Left renal cortex interstitium (tissue), 4 donors: ENCODE measurements at regions not wholly inside any gene's neighbourhood (a gene's known extent, or its start where the extent isn't known, plus 50 kb on each side); places are given as distances from the start of the nearest gene placed in this dataset.
"Not testable (repeated sequence)": the region's sequence is repeated elsewhere in the genome, so short reads cannot be mapped to it uniquely, and the experiment has no call there.

Experiments used
- DNase-seq, 4 donors: peaks; one replicate each; pipeline ENCODE4 v3.0.0-alpha.2; 2013; ENCODE audit warnings: low read depth in 4 of 4, low spot score in 2 of 4, missing footprints in 1 of 4

DNA sequence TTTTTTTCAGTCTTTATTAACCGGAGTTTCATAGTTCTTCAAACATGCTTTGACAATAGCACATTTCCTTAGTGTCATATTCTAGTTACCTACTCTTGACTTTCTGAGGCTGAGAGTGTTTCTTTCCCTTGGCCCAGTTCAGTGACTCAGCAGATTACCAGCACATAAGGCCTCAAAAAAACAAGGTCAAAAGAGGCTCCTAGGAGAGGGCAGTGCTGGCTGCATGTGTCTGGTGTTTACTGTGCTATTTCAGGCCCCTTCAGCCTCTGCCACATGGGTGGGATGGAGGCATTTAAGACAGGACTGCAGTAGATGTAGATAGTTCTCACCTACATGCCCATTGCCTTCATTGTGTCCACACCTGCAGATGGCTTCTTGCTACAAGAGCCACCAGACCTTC is 198.2 kb upstream of the SSTR4 start:
- no peak for DNase-seq

DNA sequence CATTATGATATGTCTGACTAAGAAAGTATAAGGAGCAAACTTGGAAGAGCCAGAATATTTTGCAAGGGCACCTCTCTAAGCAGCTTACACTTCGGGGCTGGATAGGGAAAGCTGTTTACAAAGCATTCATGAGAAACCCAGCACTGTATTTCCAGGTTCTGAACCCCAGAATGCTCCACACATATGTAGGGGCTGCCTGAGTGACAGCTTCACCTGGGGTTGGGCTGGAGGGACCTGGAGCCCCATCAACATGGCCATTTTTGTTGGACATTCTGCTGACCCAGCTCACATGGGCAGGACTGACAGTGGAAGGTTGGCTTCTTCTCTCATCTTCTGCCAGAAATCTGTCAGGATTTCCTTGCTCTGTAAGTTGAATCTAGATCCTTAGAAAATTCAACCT is 197.1 kb upstream of the SSTR4 start:
- DNase-seq, result no peak

DNA sequence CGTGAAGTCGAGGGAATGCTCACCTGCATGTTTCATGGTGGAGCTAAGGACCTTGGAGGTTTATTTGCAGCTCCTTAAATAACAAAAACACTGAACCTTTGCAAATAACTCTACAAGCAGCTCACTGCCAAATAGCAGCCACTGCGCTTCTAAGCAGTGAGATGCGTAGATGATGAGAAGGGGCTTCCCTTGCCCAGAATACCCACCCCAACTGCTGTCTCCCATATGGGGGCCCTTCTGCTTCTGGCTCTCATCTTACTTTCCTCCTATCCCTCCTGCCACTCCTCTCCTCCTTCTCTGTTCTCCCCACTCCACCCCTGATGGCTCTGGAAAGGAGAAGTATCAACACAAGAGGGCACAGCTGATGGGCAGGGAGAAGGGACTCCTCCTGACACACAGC is 193.3 kb upstream of the SSTR4 start:
- no peak for DNase-seq

DNA sequence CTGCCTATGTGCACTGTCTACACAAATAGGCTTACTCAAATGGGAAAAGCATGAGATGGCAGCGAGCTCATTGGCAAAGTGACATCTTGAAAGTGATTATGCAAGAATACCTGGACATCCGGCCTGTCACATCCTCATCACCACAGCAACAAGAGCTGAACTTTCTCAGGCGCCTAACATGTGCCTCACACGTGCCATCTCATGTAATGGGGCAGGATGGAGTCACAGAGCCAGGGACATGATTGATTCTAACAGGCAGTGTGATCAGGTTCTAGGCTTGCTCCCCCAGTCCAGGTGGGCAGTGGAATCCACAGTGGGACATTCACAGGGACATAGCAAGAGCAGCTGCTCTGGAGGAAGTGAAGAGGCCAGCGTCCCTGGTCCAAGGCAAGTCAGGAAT is 192.3 kb upstream of the SSTR4 start:
- DNase-seq, result no peak

DNA sequence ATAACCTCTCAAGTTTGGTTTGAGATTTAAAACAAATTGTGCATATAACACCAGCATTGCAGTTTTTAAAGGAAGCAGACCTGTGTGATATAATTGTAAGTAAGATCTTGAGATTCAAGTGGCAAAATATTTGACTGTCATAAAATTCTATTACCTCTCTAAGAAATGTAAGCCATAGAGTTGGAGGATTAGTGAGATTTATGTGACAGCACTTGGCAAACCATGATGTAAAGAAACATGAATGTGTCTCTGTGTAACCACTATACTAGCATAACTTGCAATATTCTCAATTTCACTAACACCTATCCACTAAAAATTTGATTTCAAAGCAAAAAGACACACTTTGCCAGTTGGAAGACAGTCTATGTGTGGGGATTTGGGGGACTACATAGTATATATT is 190.2 kb upstream of the SSTR4 start:
- DNase-seq, result no peak

DNA sequence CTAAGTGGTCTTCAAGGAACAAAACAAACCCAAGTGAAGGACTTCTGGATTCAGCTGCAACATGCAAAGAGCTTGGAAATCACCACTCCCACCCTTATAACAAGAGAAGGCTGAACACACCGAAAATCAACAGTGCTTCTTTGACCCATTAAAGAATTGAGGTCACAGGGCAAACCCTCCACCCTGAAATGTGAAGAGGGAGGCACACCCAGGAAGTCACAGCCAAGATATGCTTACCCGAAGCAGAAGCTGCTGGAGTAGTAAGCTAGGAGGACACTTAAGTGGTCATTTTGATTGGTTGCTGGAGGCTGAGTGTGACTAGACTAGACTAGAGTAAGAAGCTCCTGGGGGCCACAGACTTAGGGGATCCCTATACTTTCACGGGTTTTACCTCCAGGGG is 188.2 kb upstream of the SSTR4 start:
- DNase-seq, result no peak

DNA sequence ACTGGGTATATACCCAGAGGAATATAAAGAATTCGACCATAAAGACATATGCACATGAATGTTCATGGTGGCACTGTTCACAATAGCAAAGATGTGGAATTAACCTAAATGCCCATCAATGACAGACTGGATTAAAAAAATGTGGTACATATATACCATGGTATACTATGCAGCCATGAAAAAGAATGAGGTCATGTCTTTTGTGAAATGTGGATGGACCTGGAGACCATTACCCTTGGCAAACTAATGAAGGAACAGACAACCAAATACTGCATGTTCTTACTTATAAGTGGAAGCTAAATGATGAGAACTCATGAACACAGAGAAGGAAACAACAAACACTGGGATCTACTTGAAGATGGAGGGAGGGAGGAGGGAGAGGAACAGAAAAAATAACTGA is 186.7 kb upstream of the SSTR4 start:
- no peak for DNase-seq

DNA sequence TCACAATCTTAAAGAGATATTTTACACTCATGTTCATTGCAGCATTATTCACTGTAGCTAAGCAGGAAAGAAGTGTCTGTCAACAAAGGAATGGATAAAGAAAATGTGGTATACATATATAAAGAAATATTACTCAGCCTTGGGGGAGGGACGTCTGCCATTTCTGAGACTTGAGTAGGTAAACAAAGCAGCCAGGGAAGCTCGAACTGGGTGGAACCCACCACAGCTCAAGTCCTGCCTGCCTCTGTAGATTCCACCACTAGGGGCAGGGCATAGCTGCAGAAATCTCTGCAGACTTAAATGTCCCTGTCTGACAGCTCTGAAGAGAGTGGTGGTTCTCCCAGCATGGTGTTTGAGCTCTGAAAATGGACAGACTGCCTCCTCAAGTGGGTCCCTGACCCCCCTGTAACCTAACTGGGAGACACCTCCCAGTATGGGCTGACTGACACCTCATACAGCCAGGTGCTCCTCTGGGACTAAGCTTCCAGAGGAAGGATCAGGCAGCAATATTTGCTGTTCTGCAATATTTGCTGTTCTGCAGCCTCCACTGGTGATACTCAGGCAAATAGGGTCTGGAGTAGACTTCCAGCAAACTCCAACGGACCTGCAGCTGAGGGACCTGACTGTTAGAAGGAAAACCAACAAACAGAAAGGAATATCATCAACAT is 183.3 kb upstream of the SSTR4 start:
- not testable (repeated sequence) for DNase-seq

DNA sequence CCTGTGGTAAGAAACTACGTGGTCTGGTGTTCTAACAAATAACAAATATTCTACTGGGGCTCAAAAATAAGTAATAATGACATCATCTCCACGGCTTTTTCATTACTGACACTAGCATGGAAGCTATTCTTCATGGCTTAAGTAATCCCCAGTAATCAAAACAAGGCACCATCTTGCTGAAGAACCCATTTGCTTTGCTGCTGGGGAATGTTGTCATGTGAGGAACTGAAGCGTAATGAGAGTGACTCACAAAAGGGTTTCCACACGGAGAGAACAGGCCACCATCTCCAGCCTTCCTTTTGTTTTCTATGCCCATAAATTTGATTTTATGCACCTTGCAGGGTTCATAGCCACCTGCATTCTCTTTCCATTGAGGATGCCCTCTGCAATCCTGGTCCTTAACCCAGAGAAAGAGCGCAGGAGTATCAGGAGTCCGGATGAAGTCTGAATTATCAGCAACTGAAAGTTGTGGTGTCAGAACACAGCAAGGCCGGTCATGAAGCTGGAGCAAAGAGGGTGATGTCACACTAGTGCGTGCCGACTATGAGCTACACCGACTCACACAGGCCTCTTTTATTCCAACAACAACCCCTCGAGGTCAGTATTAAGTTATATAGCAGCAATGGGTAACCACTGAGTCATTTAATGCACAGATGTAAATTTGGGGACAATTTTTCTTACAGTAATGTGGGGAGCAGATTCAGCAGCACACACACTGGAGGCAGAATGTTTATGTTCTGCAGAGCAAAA is 173.7 kb upstream of the SSTR4 start:
- DNase-seq, result no peak

DNA sequence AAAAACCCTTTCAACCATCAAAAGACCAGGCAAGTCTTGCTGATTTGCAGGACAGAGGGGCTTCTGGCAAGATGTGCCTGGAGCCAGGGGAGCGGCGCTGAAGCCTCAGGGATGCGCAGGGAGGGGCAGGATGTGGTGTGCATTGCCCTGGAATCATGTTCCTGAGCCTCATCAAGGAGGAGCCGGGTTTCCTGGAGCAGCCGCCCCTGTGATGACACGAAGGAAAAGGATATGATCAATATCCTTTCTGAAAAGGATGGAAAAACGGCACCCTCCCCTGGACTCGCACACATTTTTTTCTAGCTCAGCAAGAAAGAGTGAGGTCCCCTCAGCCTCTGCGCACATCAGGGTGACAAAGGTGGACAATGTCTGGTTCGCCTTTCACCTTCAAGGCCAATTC is 173.1 kb upstream of the SSTR4 start:
- no peak for DNase-seq

DNA sequence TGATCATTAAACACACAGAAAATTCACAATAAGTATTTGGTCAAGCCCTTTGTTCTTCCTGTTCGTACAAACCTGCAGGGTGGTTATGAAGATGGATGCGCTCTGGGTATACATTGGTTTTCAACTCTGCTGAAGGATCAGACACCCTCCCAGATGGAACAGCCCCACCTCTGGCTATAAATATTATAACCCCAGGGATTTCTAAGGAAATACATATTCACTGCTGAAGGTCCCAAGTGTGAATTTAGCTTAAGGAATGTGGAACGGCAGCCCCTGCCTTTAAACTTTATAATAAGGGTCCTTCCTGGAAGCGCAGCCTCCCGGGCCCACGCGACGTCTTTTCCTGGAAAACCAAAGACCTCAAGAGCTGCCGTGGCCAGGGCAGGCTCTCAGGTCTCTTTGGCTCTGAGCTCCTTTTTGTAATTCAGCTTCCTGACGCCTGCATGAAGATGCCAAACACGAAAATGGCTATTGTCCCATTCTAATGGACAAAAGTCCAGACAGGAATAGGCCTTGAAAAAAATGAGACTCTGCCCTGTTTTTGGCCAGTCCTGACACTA is 172.4 kb upstream of the SSTR4 start:
- no peak for DNase-seq

DNA sequence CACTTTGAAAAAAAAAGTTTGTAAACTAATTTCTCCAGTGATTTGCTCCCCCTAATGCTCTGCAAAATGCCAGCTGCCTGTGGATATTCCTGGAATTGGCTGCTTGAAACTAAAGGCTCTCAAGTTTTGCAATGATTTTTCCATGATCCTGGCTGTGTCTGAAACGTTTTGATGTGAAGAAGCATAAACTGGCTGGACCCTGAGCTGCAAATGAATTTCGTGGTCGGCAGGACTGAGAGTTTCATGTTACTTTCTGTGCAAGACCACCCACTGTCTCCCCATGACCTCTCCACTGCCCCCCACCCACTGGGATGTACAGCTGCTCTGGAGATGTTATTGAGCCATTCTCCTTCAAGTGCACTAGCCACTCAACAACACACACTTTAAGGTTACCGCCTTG is 171.3 kb upstream of the SSTR4 start:
- no peak for DNase-seq

DNA sequence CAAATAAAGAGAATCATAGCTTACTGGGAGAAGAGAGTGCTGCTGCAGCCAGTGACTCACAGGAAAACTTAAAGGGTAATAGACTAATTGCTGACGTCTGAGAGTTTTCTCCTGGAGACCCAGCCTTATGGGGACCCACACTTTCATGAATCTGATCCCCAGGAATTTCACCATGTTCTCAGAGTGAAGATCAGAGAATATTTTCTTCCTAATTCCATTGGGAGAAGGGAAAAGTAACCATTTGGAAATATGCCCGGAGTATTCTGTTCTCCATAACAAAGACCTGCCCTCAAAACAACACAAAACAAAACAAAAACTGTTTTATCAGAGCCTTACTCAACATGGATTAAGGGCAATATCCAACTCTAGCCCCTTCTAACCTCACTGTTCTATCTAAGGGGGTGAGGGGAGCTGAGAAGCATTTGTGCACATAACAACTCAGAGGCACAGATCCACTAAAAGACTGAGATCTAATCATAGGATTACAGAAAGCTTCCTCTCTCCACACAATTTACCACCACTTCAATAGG is 168.2 kb upstream of the SSTR4 start:
- no peak for DNase-seq

DNA sequence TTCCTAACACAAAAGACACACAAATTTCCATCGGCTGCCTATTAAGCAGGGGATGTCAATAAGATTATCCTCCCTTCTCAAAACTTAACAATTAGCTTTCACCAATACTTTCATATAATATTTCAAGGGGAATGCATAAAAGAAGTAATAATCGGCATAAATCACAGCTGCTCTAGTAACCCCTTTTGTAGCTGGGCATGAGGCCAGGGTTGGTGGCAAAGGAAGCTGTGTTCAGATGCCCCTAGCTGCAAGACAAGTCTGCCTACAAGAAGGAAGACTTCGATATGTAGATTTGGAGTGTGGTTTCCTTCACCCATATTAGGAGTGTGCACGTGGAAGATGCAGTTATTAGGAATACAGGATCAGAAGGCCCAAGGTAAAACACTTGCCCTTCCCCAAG is 156.9 kb upstream of the SSTR4 start:
- DNase-seq, result no peak

DNA sequence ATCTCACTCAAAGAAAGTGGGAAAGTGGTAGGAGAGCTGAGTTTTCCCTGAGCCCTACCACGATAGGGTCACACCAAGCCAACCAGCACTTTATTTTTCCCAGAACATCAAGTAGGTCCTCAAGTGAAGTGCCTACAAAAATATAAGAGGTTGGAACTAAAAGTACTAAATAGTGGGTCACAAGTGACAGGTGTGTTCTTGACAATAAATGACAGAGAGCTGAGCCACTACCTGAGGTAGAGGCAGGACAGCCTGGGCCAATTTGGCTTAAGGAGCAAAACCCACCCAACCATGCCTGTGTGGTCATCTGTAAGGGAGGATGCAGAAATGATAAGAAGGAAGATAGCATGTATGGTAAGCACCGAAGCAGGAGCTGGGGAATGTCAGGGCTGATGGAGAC is 154.8 kb upstream of the SSTR4 start:
- DNase-seq, result no peak

DNA sequence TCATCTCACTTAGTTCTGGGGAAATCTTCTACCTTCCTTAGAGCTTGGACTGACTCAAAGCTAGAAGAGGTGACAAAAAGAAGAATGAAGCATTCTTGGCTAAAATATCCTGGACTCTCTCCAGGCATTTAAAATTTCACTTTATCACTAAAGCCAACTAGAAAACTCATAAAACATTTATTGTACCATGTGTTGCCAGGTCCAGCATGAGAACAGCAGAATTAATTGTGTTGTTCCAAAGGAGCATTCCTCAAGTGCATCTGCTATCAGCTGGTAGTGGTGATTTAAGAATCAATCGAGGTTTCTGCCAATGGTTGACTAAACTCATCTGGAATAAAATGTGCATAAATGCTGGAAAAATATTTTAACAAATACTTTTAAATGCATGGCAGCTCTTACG is 147.3 kb upstream of the SSTR4 start:
- DNase-seq, result no peak

DNA sequence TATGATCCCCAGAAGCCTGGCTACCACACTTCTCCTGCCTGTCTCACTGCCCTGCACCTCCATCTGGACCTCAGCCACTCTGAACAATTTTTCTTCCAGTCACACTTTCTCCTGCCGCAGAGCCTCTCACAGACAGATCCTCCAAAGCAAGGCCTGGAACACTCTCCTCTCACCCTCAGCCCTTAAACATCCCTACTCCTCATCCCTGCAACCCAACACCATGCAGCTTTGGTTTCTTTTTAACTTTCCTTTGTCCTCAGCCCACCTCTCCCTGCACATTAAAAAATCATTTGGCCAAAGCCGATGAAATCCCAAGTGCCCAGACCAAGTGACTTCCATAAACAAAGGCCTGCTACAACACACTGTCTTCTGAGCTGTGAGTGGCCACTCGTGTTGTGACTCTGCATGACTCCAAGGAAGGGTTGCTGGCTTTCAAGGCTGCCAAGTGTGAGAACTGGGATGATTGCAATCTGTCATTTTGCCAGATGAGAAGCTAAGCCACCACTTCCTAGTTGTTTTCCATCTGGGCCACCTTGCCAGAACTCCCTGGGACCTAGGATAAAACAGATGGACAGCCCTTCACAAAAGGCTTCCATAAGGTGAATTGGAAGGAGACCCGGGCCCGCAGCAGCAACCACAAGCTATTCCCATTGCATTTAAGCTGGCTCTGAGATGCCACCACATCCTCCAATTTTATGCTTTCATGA is 144.4 kb upstream of the SSTR4 start:
- DNase-seq, result no peak

DNA sequence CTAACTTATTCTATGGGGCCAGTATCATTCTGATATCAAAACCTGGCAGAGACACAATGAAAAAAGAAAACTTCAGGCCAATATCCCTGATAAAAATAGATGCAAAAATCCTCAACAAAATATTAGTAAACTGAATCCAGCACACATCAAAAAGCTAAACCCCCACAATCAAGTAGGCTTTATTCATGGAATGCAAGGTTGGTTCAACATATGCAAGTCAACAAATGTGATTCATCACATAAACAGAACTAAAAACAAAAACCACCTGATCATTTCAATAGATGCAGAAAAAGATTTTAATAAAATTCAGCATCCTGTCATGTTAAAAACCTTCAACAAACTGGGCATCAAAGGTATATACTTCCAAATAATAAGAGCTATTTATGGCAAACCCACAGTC is 133.9 kb upstream of the SSTR4 start:
- no peak for DNase-seq

DNA sequence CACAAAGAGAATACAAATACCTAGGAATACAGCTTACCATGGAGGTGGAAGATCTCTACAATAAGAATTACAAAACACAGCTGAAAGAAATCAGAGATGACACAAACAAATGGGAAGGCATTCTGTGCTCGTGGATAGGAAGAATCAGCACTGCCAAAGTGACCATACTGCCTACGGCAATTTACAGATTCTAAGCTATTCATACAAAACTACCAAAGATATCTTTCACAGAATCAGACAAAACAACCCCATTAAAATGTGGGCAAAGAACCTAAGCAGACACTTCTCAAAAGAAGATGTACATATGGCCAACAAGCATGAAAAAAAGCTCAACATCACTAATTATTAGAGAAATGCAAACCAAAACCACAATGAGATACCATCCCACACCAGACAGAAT is 133.2 kb upstream of the SSTR4 start:
- no peak for DNase-seq

DNA sequence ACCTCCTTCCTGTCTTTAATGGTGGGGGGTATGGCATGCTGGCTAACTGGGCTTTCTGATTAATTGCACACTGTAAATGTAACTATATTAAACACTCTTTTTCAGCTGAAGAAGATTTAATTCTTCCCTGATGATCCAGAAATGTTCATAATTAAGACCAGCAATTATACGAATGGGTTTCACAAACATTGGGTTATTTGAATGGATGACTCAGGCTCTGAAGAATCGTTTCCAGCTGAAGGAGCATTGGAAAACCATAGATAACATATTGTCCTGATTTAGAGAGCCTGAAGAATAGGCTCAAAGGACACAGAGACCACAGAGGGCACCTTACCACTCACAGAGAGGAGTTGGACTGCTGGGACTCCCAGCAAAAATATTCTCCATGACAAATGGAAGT is 130.7 kb upstream of the SSTR4 start:
- DNase-seq, result no peak

DNA sequence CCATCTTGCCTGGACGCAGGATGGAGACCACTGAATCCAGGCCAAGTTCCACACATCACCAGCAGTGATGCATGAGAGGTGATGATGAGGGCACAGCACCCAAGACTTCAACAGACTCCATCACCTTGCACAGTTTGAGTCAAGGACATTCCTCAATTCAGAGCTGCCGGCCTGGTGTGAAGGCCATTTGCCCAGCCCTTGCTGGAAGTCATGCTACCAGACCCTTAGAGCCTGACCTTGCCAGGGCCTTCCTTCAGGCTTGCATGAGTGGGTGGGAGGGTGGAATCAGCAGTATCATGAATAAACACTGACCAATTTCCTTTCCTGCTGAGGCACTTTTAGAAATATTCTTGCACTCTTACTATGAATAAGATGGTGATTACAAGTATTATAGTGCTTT is 130.2 kb upstream of the SSTR4 start:
- DNase-seq, result no peak

DNA sequence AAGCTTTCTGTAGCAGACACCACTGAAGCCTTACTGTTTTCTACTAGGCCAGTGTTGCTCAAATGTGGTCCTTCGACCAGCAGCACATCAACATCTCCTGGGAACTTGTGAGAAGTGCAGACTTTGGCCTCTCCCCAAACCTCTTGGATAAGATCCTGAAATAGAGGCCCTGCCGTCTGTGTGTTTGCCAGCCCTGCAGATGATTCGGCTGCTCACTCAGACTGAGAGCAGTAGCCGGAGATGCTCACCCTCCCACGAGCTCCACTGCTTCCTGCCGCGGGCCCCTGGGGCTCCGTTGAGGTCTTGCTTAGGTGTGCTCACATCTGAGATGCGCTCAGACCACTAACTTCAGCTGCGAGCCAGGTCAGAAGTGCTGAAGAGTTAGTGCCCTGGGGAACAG is 129.5 kb upstream of the SSTR4 start:
- no peak for DNase-seq
